ENCODE measurements at regions not wholly inside any gene's neighbourhood (a gene's known extent, or its start where the extent isn't known, plus 50 kb on each side); places are given as distances from the start of the nearest gene placed in this dataset.

DNA sequence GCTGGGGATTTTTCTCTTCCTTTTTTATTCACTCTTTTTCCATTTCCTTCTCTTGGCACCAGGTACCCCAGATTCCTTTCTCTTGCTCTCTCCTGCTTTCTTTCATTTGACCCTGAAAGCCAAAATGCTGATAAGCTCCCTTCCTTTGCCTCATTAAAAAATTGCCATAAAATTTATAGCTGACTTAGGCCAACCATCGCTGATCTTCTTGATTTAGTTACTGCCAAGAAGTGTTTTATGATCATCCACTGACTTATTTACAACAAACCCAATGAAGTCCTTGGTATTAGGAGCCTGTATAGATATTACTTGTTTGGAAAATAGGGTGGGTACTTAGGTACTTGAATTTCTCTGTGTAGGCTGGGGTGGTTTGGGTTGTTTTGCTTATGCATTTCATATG lies 173.2 kb upstream of the PHYHIPL start (continued):
- TF ChIP-seq, protein P1, sequence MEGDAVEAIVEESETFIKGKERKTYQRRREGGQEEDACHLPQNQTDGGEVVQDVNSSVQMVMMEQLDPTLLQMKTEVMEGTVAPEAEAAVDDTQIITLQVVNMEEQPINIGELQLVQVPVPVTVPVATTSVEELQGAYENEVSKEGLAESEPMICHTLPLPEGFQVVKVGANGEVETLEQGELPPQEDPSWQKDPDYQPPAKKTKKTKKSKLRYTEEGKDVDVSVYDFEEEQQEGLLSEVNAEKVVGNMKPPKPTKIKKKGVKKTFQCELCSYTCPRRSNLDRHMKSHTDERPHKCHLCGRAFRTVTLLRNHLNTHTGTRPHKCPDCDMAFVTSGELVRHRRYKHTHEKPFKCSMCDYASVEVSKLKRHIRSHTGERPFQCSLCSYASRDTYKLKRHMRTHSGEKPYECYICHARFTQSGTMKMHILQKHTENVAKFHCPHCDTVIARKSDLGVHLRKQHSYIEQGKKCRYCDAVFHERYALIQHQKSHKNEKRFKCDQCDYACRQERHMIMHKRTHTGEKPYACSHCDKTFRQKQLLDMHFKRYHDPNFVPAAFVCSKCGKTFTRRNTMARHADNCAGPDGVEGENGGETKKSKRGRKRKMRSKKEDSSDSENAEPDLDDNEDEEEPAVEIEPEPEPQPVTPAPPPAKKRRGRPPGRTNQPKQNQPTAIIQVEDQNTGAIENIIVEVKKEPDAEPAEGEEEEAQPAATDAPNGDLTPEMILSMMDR (conservative IDR thresholded peaks at IDR 0.05; ENCODE audit: low read depth in 2 of 2): no peak
- TF ChIP-seq STAT1 (IDR thresholded peaks at IDR 0.05; ENCODE audit: unreplicated experiment): no peak
- no peak for TF ChIP-seq JUNB (IDR thresholded peaks at IDR 0.05; ENCODE audit: unreplicated experiment)

DNA sequence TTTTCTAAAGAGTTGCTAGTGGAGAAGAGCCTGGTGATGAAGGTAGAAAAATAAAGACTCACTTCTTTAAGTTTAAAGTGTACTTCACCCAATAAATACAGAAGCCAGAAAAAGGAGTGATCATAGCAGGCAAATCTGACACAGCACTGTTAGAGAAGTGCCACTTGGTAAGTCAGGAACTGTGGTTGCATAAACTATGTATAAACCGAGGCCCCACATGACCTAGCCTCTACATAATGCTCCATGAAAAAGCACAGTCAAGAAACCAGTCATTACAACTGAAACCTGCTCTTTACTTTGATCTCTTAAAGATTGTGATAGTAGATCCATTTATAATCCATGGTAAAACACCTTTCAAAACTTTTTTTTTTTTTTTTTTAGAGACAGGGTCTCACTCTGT lies 172.1 kb upstream of the PHYHIPL start:
- Histone ChIP-seq H3K27me3 (ENCODE audit: insufficient read depth) (no peaks in the 10 kb centered on the region), H3K36me3 (ENCODE audit: insufficient read depth) (no peaks in the 10 kb centered on the region), H3K4me1 (ENCODE audit: insufficient read depth) (no peaks in the 10 kb centered on the region), H3K79me2 (replicated peaks; ENCODE audit: insufficient read depth) (no peaks in the 10 kb centered on the region), H3K9me2 (ENCODE audit: insufficient read depth) (no peaks in the 10 kb centered on the region), H3F3A (replicated peaks; ENCODE audit: low read depth) (no peaks in the 10 kb centered on the region), H2AFZ (no peak overlapping the region), H3K4me3 (no peak overlapping the region), H4K20me1 (replicated peaks; ENCODE audit: insufficient read depth) (no peaks in the 10 kb centered on the region), H3K4me2 (no peak overlapping the region), H3K27ac (ENCODE audit: low read depth) (no peak overlapping the region)
- Mint-ChIP-seq H3K4me1 (peaks cover 2% of the 10 kb centered on the region; the same call in 2 of the 3 replicates), H3K4me3 (no peak overlapping the region), H3K36me3 (ENCODE audit: low read depth) (no peaks in the 10 kb centered on the region), H3K27ac (no peak overlapping the region), H3K27me3 (ENCODE audit: insufficient read depth, low read depth, poor library complexity) (no peaks in the 10 kb centered on the region), H3K9me3 (no peaks in the 10 kb centered on the region; the same call in 2 of the 3 replicates)
- no peak for DNase-seq (ENCODE audit: low spot score)
- no peak for ATAC-seq
- TF ChIP-seq, protein P2, sequence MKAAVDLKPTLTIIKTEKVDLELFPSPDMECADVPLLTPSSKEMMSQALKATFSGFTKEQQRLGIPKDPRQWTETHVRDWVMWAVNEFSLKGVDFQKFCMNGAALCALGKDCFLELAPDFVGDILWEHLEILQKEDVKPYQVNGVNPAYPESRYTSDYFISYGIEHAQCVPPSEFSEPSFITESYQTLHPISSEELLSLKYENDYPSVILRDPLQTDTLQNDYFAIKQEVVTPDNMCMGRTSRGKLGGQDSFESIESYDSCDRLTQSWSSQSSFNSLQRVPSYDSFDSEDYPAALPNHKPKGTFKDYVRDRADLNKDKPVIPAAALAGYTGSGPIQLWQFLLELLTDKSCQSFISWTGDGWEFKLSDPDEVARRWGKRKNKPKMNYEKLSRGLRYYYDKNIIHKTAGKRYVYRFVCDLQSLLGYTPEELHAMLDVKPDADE (IDR thresholded peaks at IDR 0.05): no peak
- TF ChIP-seq STAT1 (IDR thresholded peaks at IDR 0.05; ENCODE audit: unreplicated experiment) (no peak), NANOG (IDR thresholded peaks at IDR 0.05; ENCODE audit: borderline replicate concordance) (no peak), JUNB (IDR thresholded peaks at IDR 0.05; ENCODE audit: unreplicated experiment) (no peak), POLR2AphosphoS5 (IDR thresholded peaks at IDR 0.05; ENCODE audit: low read depth) (no peak), ZNF114 (CRISPR knock-in tag; IDR thresholded peaks at IDR 0.05) (no peak), EZH2phosphoT487 (IDR thresholded peaks at IDR 0.05; ENCODE audit: unreplicated experiment) (no peak)
- TF ChIP-seq, protein P3, sequence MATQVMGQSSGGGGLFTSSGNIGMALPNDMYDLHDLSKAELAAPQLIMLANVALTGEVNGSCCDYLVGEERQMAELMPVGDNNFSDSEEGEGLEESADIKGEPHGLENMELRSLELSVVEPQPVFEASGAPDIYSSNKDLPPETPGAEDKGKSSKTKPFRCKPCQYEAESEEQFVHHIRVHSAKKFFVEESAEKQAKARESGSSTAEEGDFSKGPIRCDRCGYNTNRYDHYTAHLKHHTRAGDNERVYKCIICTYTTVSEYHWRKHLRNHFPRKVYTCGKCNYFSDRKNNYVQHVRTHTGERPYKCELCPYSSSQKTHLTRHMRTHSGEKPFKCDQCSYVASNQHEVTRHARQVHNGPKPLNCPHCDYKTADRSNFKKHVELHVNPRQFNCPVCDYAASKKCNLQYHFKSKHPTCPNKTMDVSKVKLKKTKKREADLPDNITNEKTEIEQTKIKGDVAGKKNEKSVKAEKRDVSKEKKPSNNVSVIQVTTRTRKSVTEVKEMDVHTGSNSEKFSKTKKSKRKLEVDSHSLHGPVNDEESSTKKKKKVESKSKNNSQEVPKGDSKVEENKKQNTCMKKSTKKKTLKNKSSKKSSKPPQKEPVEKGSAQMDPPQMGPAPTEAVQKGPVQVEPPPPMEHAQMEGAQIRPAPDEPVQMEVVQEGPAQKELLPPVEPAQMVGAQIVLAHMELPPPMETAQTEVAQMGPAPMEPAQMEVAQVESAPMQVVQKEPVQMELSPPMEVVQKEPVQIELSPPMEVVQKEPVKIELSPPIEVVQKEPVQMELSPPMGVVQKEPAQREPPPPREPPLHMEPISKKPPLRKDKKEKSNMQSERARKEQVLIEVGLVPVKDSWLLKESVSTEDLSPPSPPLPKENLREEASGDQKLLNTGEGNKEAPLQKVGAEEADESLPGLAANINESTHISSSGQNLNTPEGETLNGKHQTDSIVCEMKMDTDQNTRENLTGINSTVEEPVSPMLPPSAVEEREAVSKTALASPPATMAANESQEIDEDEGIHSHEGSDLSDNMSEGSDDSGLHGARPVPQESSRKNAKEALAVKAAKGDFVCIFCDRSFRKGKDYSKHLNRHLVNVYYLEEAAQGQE (IDR thresholded peaks at IDR 0.05; ENCODE audit: unreplicated experiment): no peak
- TF ChIP-seq, protein P4, sequence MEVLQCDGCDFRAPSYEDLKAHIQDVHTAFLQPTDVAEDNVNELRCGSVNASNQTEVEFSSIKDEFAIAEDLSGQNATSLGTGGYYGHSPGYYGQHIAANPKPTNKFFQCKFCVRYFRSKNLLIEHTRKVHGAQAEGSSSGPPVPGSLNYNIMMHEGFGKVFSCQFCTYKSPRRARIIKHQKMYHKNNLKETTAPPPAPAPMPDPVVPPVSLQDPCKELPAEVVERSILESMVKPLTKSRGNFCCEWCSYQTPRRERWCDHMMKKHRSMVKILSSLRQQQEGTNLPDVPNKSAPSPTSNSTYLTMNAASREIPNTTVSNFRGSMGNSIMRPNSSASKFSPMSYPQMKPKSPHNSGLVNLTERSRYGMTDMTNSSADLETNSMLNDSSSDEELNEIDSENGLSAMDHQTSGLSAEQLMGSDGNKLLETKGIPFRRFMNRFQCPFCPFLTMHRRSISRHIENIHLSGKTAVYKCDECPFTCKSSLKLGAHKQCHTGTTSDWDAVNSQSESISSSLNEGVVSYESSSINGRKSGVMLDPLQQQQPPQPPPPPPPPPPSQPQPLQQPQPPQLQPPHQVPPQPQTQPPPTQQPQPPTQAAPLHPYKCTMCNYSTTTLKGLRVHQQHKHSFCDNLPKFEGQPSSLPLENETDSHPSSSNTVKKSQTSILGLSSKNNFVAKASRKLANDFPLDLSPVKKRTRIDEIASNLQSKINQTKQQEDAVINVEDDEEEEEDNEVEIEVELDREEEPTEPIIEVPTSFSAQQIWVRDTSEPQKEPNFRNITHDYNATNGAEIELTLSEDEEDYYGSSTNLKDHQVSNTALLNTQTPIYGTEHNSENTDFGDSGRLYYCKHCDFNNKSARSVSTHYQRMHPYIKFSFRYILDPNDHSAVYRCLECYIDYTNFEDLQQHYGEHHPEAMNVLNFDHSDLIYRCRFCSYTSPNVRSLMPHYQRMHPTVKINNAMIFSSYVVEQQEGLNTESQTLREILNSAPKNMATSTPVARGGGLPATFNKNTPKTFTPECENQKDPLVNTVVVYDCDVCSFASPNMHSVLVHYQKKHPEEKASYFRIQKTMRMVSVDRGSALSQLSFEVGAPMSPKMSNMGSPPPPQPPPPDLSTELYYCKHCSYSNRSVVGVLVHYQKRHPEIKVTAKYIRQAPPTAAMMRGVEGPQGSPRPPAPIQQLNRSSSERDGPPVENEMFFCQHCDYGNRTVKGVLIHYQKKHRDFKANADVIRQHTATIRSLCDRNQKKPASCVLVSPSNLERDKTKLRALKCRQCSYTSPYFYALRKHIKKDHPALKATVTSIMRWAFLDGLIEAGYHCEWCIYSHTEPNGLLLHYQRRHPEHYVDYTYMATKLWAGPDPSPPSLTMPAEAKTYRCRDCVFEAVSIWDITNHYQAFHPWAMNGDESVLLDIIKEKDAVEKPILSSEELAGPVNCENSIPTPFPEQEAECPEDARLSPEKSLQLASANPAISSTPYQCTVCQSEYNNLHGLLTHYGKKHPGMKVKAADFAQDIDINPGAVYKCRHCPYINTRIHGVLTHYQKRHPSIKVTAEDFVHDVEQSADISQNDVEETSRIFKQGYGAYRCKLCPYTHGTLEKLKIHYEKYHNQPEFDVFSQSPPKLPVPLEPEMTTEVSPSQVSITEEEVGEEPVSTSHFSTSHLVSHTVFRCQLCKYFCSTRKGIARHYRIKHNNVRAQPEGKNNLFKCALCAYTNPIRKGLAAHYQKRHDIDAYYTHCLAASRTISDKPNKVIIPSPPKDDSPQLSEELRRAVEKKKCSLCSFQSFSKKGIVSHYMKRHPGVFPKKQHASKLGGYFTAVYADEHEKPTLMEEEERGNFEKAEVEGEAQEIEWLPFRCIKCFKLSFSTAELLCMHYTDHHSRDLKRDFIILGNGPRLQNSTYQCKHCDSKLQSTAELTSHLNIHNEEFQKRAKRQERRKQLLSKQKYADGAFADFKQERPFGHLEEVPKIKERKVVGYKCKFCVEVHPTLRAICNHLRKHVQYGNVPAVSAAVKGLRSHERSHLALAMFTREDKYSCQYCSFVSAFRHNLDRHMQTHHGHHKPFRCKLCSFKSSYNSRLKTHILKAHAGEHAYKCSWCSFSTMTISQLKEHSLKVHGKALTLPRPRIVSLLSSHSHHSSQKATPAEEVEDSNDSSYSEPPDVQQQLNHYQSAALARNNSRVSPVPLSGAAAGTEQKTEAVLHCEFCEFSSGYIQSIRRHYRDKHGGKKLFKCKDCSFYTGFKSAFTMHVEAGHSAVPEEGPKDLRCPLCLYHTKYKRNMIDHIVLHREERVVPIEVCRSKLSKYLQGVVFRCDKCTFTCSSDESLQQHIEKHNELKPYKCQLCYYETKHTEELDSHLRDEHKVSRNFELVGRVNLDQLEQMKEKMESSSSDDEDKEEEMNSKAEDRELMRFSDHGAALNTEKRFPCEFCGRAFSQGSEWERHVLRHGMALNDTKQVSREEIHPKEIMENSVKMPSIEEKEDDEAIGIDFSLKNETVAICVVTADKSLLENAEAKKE (CRISPR knock-in tag; IDR thresholded peaks at IDR 0.05): no peak
- TF ChIP-seq, protein P1 (conservative IDR thresholded peaks at IDR 0.05; ENCODE audit: low read depth in 2 of 2): no peak

Measured in GM23338 (cell line).